CD14-positive monocyte (primary cell): ENCODE measurements at regions not wholly inside any gene's neighbourhood (a gene's known extent, or its start where the extent isn't known, plus 50 kb on each side); places are given as distances from the start of the nearest gene placed in this dataset.

Experiments used
- DNase-seq, 3 donors: peaks; one replicate each; pipeline ENCODE4 v3.0.0-alpha.2; 2011 to 2022
- H2AFZ ChIP-seq: 2 replicates; pipeline ENCODE4 v1.6.0; 2012; ENCODE audit warnings: mild to moderate bottlenecking, low read depth, low read length, inconsistent platforms; ENCODE audit not compliant: insufficient read depth, poor library complexity, severe bottlenecking
- H3K27ac ChIP-seq, 2 donors: 1 replicate in 1 of 2; 2 replicates in 1 of 2; pipeline ENCODE4 v1.5.1; 2012 to 2013; ENCODE audit warnings: low read length in 2 of 2, control low read depth in 1 of 2, inconsistent platforms in 1 of 2, low read depth in 1 of 2, mild to moderate bottlenecking in 1 of 2
- H3K27me3 ChIP-seq, 2 donors: one replicate each; pipeline versions ENCODE4 v1.6.0 to v1.6.1; 2011 to 2013; ENCODE audit warnings: low read length in 2 of 2; ENCODE audit not compliant: control insufficient read depth in 2 of 2, insufficient read depth in 2 of 2
- H3K36me3 ChIP-seq, 2 donors: replicated peaks in 1 of 2; 1 replicate in 1 of 2; 2 replicates in 1 of 2; pipeline versions ENCODE4 v1.5.1 to v1.6.1; 2012 to 2013; ENCODE audit warnings: low read length in 2 of 2, control low read depth in 1 of 2, inconsistent platforms in 1 of 2, mild to moderate bottlenecking in 1 of 2; ENCODE audit not compliant: insufficient read depth in 2 of 2, control insufficient read depth in 1 of 2
- H3K4me1 ChIP-seq, 2 donors: 1 replicate in 1 of 2; 2 replicates in 1 of 2; pipeline versions ENCODE4 v1.5.1 to v1.6.1; 2012 to 2013; ENCODE audit warnings: low read length in 2 of 2, control low read depth in 1 of 2, inconsistent platforms in 1 of 2, mild to moderate bottlenecking in 1 of 2, moderate library complexity in 1 of 2; ENCODE audit not compliant: insufficient read depth in 2 of 2, control insufficient read depth in 1 of 2
- H3K4me2 ChIP-seq: replicated peaks from 2 replicates; pipeline ENCODE3; 2012; ENCODE audit warnings: low read length, moderate library complexity, mild to moderate bottlenecking; ENCODE audit not compliant: poor library complexity, severe bottlenecking; ENCODE audit errors: extremely low read depth
- H3K4me3 ChIP-seq, 3 experiments: fragments of 200-600 bp in 1 of 3; sonication (generic) in 1 of 3; replicated peaks in 1 of 3; 1 replicate in 2 of 3; 2 replicates in 1 of 3; pipeline ENCODE4 v1.5.1; 2011 to 2013; ENCODE audit warnings: low read length in 3 of 3, mild to moderate bottlenecking in 3 of 3, control low read depth in 2 of 3, low read depth in 2 of 3, inconsistent platforms in 1 of 3, moderate library complexity in 1 of 3
- H3K79me2 ChIP-seq: 2 replicates; pipeline ENCODE4 v1.6.0; 2012; ENCODE audit warnings: mild to moderate bottlenecking, control low read depth, inconsistent platforms, low read length, moderate library complexity; ENCODE audit not compliant: insufficient read depth
- H3K9ac ChIP-seq: 2 replicates; pipeline ENCODE4 v1.6.0; 2017; ENCODE audit warnings: low read length, mild to moderate bottlenecking; ENCODE audit not compliant: insufficient read depth, poor library complexity, severe bottlenecking
- H3K9me3 ChIP-seq, 2 donors: replicated peaks in 1 of 2; 1 replicate in 1 of 2; 2 replicates in 1 of 2; pipeline versions ENCODE4 v1.5.1 to v1.6.1; 2012 to 2013; ENCODE audit warnings: low read length in 2 of 2, control low read depth in 1 of 2; ENCODE audit not compliant: control insufficient read depth in 1 of 2, insufficient read depth in 1 of 2
- H4K20me1 ChIP-seq: 2 replicates; pipeline ENCODE4 v1.6.0; 2012; ENCODE audit warnings: mild to moderate bottlenecking, low read length, control low read depth, moderate library complexity; ENCODE audit not compliant: insufficient read depth
- H3K27ac Mint-ChIP-seq, 7 donors: one replicate each; pipeline ENCODE4 v1.8.0; 2020; ENCODE audit warnings: mild to moderate bottlenecking in 7 of 7, mixed read lengths in 7 of 7, moderate library complexity in 6 of 7, inconsistent platforms in 2 of 7
- H3K27me3 Mint-ChIP-seq, 3 donors: one replicate each; pipeline ENCODE4 v1.8.0; 2021 to 2022; ENCODE audit warnings: low read depth in 3 of 3, mild to moderate bottlenecking in 3 of 3, mixed read lengths in 3 of 3, moderate library complexity in 3 of 3, inconsistent platforms in 1 of 3
- H3K36me3 Mint-ChIP-seq, 2 donors: one replicate each; pipeline ENCODE4 v1.8.0; 2020; ENCODE audit warnings: mixed read lengths in 2 of 2, inconsistent platforms in 1 of 2, mild to moderate bottlenecking in 1 of 2
- H3K4me1 Mint-ChIP-seq: one replicate; pipeline ENCODE4 v1.8.0; 2020; ENCODE audit warnings: mild to moderate bottlenecking, mixed read lengths
- H3K4me3 Mint-ChIP-seq, 2 donors: one replicate each; pipeline ENCODE4 v1.8.0; 2020; ENCODE audit warnings: mild to moderate bottlenecking in 2 of 2, mixed read lengths in 2 of 2, moderate library complexity in 1 of 2
- H3K9me3 Mint-ChIP-seq, 7 donors: one replicate each; pipeline ENCODE4 v1.8.0; 2020 to 2022; ENCODE audit warnings: mixed read lengths in 7 of 7, mild to moderate bottlenecking in 6 of 7, moderate library complexity in 6 of 7, inconsistent platforms in 2 of 7
- CTCF ChIP-seq: fragments of 200-600 bp; IDR thresholded peaks from one replicate; pipeline ENCODE4 v1.8.0; 2022; ENCODE audit warnings: antibody characterized with exemption, mild to moderate bottlenecking
- WGBS: methylation state at CpG from one replicate; pipeline ENCODE4 v1.1.5; 2013; ENCODE audit warnings: missing lambda C conversion rate; ENCODE audit not compliant: insufficient coverage; 5-methylcytosine and 5-hydroxymethylcytosine counted together
- intact Hi-C, 2 donors: fragments of 100-400 bp; cut with micrococcal nuclease; formaldehyde crosslinking; loops; one replicate each; pipeline versions ENCODE4 v1.15.0 to v1.15.1; 2023

GRCh38 chr2:186209532-186209931, 276.5 kb upstream of the ZC3H15 start:
- Histone ChIP-seq H3K36me3 (no peaks in the 10 kb centered on the region), H2AFZ (no peak overlapping the region), H3K4me2 (no peak overlapping the region), H3K9ac (no peak overlapping the region), H3K27ac (no peak overlapping the region), H4K20me1 (no peaks in the 10 kb centered on the region), H3K4me3 (no peak overlapping the region), H3K4me1 (no peaks in the 10 kb centered on the region), H3K79me2 (no peaks in the 10 kb centered on the region), H3K27me3 (no peaks in the 10 kb centered on the region), H3K9me3 (no peaks in the 10 kb centered on the region)
- intact Hi-C loops = no loop called here
- no peak overlapping the region for H3K27ac Mint-ChIP-seq
- TF ChIP-seq CTCF = no peak
- H3K4me1 Mint-ChIP-seq = no peaks in the 10 kb centered on the region
- DNase-seq = no peak
- H3K9me3 Mint-ChIP-seq = peaks cover 0 to 4% (median 2%) of the 10 kb centered on the region in 7 donors
- no peaks in the 10 kb centered on the region for H3K36me3 Mint-ChIP-seq
- no peak overlapping the region for H3K4me3 Mint-ChIP-seq
- peaks cover 0 to 2% (median 0%) of the 10 kb centered on the region in 3 donors for H3K27me3 Mint-ChIP-seq
- WGBS = 100% methylated on average over 2 of the region's 5 CpGs

GRCh38 chr2:186220409-186220808, 265.7 kb upstream of the ZC3H15 start:
- H3K27me3 ChIP-seq = no peaks in the 10 kb centered on the region
- Mint-ChIP-seq H3K4me1 (no peaks in the 10 kb centered on the region), H3K9me3 (peaks cover 3 to 14% (median 12%) of the 10 kb centered on the region in 7 donors), H3K4me3 (no peak overlapping the region), H3K27me3 (no peaks in the 10 kb centered on the region), H3K27ac (peak overlapping the region in 1 of 7 donors; percentile 20), H3K36me3 (no peaks in the 10 kb centered on the region)
- H4K20me1 ChIP-seq = no peaks in the 10 kb centered on the region
- DNase-seq = no peak
- no peak for TF ChIP-seq CTCF
- no peaks in the 10 kb centered on the region for H3K36me3 ChIP-seq
- H3K9ac ChIP-seq = no peak overlapping the region
- H2AFZ ChIP-seq = no peak overlapping the region
- no peak overlapping the region for H3K4me2 ChIP-seq
- 100% methylated on average over 2 of the region's 5 CpGs for WGBS
- H3K79me2 ChIP-seq = no peaks in the 10 kb centered on the region
- H3K4me3 ChIP-seq = no peak overlapping the region
- no peak overlapping the region for H3K27ac ChIP-seq
- H3K4me1 ChIP-seq = no peaks in the 10 kb centered on the region
- intact Hi-C loops = no loop called here
- peaks cover 5 to 15% of the 10 kb centered on the region in 2 donors for H3K9me3 ChIP-seq
